ENCODE measurements at regions not wholly inside any gene's neighbourhood (a gene's known extent, or its start where the extent isn't known, plus 50 kb on each side); places are given as distances from the start of the nearest gene placed in this dataset.

DNA sequence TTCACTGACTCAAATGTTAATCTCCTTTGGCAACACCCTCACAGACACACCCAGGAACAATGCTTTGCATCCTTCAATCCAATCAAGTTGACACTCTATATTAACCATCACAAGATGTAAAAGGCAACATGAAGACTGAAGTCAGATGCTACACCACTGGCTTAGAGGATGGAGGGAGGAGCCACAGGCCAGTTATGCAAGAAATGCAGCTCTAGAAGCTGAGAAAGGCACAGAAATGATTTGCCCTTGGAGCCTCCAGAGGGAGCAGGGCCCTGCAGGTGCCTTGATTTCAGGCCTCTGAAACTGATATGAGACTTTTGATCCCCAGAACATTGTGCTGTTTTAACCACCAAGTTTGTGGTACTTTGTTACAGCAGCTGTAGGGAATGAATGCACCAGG is 276.3 kb downstream of the KCNS3 start:
- no peaks in the 10 kb centered on the region for H3K36me3 ChIP-seq (ENCODE audit: control insufficient read depth in 2 of 2, extremely low read depth in 1 of 2, insufficient read depth in 2 of 2, low read length in 2 of 2)
- no peak overlapping the region for H3K4me3 ChIP-seq (ENCODE audit: control insufficient read depth in 2 of 3, extremely low read depth in 1 of 3, insufficient read depth in 2 of 3, low read depth in 1 of 3, low read length in 3 of 3)
- no peaks in the 10 kb centered on the region for H4K20me1 ChIP-seq (ENCODE audit: control insufficient read depth, extremely low read depth, insufficient read depth, low read length)
- H2AFZ ChIP-seq (ENCODE audit: control insufficient read depth, low read length) = no peak overlapping the region
- H3K27ac ChIP-seq (ENCODE audit: control insufficient read depth, insufficient read depth, low read length) = peak overlapping the region; percentile 53
- H3K27me3 ChIP-seq (ENCODE audit: control insufficient read depth, extremely low read depth, insufficient read depth, low read length) = no peaks in the 10 kb centered on the region
- no peak overlapping the region for H3K9ac ChIP-seq (ENCODE audit: control insufficient read depth, extremely low read depth, insufficient read depth, low read length)
- H3K9me1 ChIP-seq (ENCODE audit: control insufficient read depth, extremely low read depth, insufficient read depth, low read length) = no peaks in the 10 kb centered on the region
- peaks cover 14% of the 10 kb centered on the region for H3K4me1 ChIP-seq (ENCODE audit: control insufficient read depth, extremely low read depth, insufficient read depth, low read length)
- DNase-seq (ENCODE audit: low read depth, low spot score) (no peak), FAIRE-seq (no peak)
- dilution Hi-C loops (cut with MboI; ENCODE audit: extremely low pct_ligation_motif_present, low sequenced_read_pairs) = no loop called here
- H3K79me2 ChIP-seq (ENCODE audit: control insufficient read depth, insufficient read depth, low read length) = no peaks in the 10 kb centered on the region
- TF ChIP-seq CTCF (optimal IDR thresholded peaks at IDR 0.05 in 1 of 3, IDR thresholded peaks at IDR 0.05 in 1 of 3, conservative IDR thresholded peaks at IDR 0.05 in 1 of 3; ENCODE audit: extremely low read depth in 1 of 3, insufficient read depth in 2 of 3, low read length in 3 of 3) (peak in 2 of 3 experiments; percentile 20 to 40), EZH2 (IDR thresholded peaks at IDR 0.05; ENCODE audit: low read length) (no peak)
- no peaks in the 10 kb centered on the region for H3K9me3 ChIP-seq (ENCODE audit: control insufficient read depth, low read depth, low read length)
- H3K4me2 ChIP-seq (ENCODE audit: control insufficient read depth, extremely low read depth, insufficient read depth, low read depth, low read length) = peak overlapping the region; percentile 27

- Histone ChIP-seq H3K36me3 (ENCODE audit: control insufficient read depth in 2 of 2, extremely low read depth in 1 of 2, insufficient read depth in 2 of 2, low read length in 2 of 2) (no peaks in the 10 kb centered on the region), H3K27me3 (ENCODE audit: control insufficient read depth, extremely low read depth, insufficient read depth, low read length) (no peaks in the 10 kb centered on the region), H3K9ac (ENCODE audit: control insufficient read depth, extremely low read depth, insufficient read depth, low read length) (no peak overlapping the region), H3K4me3 (ENCODE audit: control insufficient read depth in 2 of 3, extremely low read depth in 1 of 3, insufficient read depth in 2 of 3, low read depth in 1 of 3, low read length in 3 of 3) (no peak overlapping the region), H3K27ac (ENCODE audit: control insufficient read depth, insufficient read depth, low read length) (peak overlapping the region; percentile 53), H3K4me1 (ENCODE audit: control insufficient read depth, extremely low read depth, insufficient read depth, low read length) (peaks cover 14% of the 10 kb centered on the region), H3K9me3 (ENCODE audit: control insufficient read depth, low read depth, low read length) (no peaks in the 10 kb centered on the region), H3K79me2 (ENCODE audit: control insufficient read depth, insufficient read depth, low read length) (no peaks in the 10 kb centered on the region), H3K9me1 (ENCODE audit: control insufficient read depth, extremely low read depth, insufficient read depth, low read length) (no peaks in the 10 kb centered on the region), H2AFZ (ENCODE audit: control insufficient read depth, low read length) (no peak overlapping the region), H4K20me1 (ENCODE audit: control insufficient read depth, extremely low read depth, insufficient read depth, low read length) (no peaks in the 10 kb centered on the region), H3K4me2 (ENCODE audit: control insufficient read depth, extremely low read depth, insufficient read depth, low read depth, low read length) (peak overlapping the region; percentile 27)
- dilution Hi-C loops (cut with MboI; ENCODE audit: extremely low pct_ligation_motif_present, low sequenced_read_pairs) = no loop called here
- peak; percentile 63 for DNase-seq (ENCODE audit: low read depth, low spot score)
- TF ChIP-seq CTCF (optimal IDR thresholded peaks at IDR 0.05 in 1 of 3, IDR thresholded peaks at IDR 0.05 in 1 of 3, conservative IDR thresholded peaks at IDR 0.05 in 1 of 3; ENCODE audit: extremely low read depth in 1 of 3, insufficient read depth in 2 of 3, low read length in 3 of 3) (no peak), EZH2 (IDR thresholded peaks at IDR 0.05; ENCODE audit: low read length) (no peak)
- peak; percentile 88 for FAIRE-seq
Measured at GRCh38 chr2:18154259-18154658, 275.8 kb downstream of the KCNS3 start.

Data from keratinocyte (primary cell).